ENCODE measurements at regions not wholly inside any gene's neighbourhood (a gene's known extent, or its start where the extent isn't known, plus 50 kb on each side); places are given as distances from the start of the nearest gene placed in this dataset.
"Not testable (repeated sequence)": the region's sequence is repeated elsewhere in the genome, so short reads cannot be mapped to it uniquely, and the experiment has no call there.

- no peak for DNase-seq (ENCODE audit: low read depth)
These were observed 308.3 kb downstream of the HS3ST1 start for GRCh38 chr4:11120435-11120834.

GRCh38 chr4:11119474-11119873 is 309.2 kb downstream of the HS3ST1 start:
- no peak for DNase-seq (ENCODE audit: low read depth)

GRCh38 chr4:11118513-11118912 is 310.2 kb downstream of the HS3ST1 start:
- no peak for DNase-seq (ENCODE audit: low read depth)

GRCh38 chr4:11116940-11117339 is 311.8 kb downstream of the HS3ST1 start:
- DNase-seq (ENCODE audit: low read depth), result no peak

- no peak for DNase-seq (ENCODE audit: low read depth)
These were observed 316.8 kb downstream of the HS3ST1 start for GRCh38 chr4:11111876-11112275.

- no peak for DNase-seq (ENCODE audit: low read depth)
These were observed 317.3 kb downstream of the HS3ST1 start for GRCh38 chr4:11111370-11111769.

- DNase-seq (ENCODE audit: low read depth), result no peak
These were observed 321.9 kb downstream of the HS3ST1 start for GRCh38 chr4:11106759-11107158.

GRCh38 chr4:11106190-11106589 is 322.5 kb downstream of the HS3ST1 start:
- peak; percentile 3 for DNase-seq (ENCODE audit: low read depth)

GRCh38 chr4:11105715-11106114 is 323.0 kb downstream of the HS3ST1 start:
- DNase-seq (ENCODE audit: low read depth), result no peak

- DNase-seq (ENCODE audit: low read depth), result no peak
These were observed 330.2 kb downstream of the HS3ST1 start for GRCh38 chr4:11098461-11098860.

- no peak for DNase-seq (ENCODE audit: low read depth)
These were observed 331.0 kb downstream of the HS3ST1 start for GRCh38 chr4:11097725-11098124.

- no peak for DNase-seq (ENCODE audit: low read depth)
These were observed 347.7 kb downstream of the HS3ST1 start for GRCh38 chr4:11081006-11081405.

- no peak for DNase-seq (ENCODE audit: low read depth)
These were observed 349.5 kb downstream of the HS3ST1 start for GRCh38 chr4:11079171-11079570.

GRCh38 chr4:11074581-11075241 is 354.0 kb downstream of the HS3ST1 start:
- DNase-seq (ENCODE audit: low read depth), result no peak

GRCh38 chr4:11073621-11074051 is 355.1 kb downstream of the HS3ST1 start:
- DNase-seq (ENCODE audit: low read depth), result peak; percentile 0

GRCh38 chr4:11072999-11073398 is 355.7 kb downstream of the HS3ST1 start:
- no peak for DNase-seq (ENCODE audit: low read depth)

- DNase-seq (ENCODE audit: low read depth), result no peak
These were observed 356.2 kb downstream of the HS3ST1 start for GRCh38 chr4:11072463-11072862.

- no peak for DNase-seq (ENCODE audit: low read depth)
These were observed 357.9 kb downstream of the HS3ST1 start for GRCh38 chr4:11070813-11071212.

- no peak for DNase-seq (ENCODE audit: low read depth)
These were observed 359.0 kb downstream of the HS3ST1 start for GRCh38 chr4:11069581-11070211.

- DNase-seq (ENCODE audit: low read depth), result no peak
These were observed 359.6 kb downstream of the HS3ST1 start for GRCh38 chr4:11069083-11069482.

- DNase-seq (ENCODE audit: low read depth), result not testable (repeated sequence)
These were observed 362.1 kb downstream of the HS3ST1 start for GRCh38 chr4:11066584-11066983.

- not testable (repeated sequence) for DNase-seq (ENCODE audit: low read depth)
These were observed 368.1 kb downstream of the HS3ST1 start for GRCh38 chr4:11060637-11061036.

GRCh38 chr4:11054937-11055336 is 370.4 kb upstream of the CLNK start:
- not testable (repeated sequence) for DNase-seq (ENCODE audit: low read depth)
